ENCODE measurements at regions not wholly inside any gene's neighbourhood (a gene's known extent, or its start where the extent isn't known, plus 50 kb on each side); places are given as distances from the start of the nearest gene placed in this dataset.

GRCh38 chr11:71373791-71374454 lies 74.3 kb downstream of the DHCR7 start:
- POLR2A ChIA-PET = no interaction called here
- Mint-ChIP-seq H3K9me3 (ENCODE audit: unreplicated experiment) (peaks cover 6% of the 10 kb centered on the region), H3K4me1 (ENCODE audit: low read depth, unreplicated experiment) (no peaks in the 10 kb centered on the region), H3K27ac (ENCODE audit: unreplicated experiment) (no peak overlapping the region), H3K27me3 (ENCODE audit: insufficient read depth, unreplicated experiment) (peaks cover 14% of the 10 kb centered on the region), H3K4me3 (ENCODE audit: unreplicated experiment) (no peak overlapping the region), H3K36me3 (ENCODE audit: insufficient read depth, unreplicated experiment) (no peaks in the 10 kb centered on the region)
- CTCF ChIA-PET = interaction anchor here (0.7 to 1.6 kb wide), 4 partner anchors 13 to 189 kb away, joined by 3 to 12 read pairs (median 4); partner anchors contain the start of gene NADSYN1
- no peaks in the 10 kb centered on the region; the same call in 1 of the 2 replicates for H3K9me3 ChIP-seq
- intact Hi-C loops (cut with micrococcal nuclease; ENCODE audit: unreplicated experiment) = loop anchor here (2.0 kb wide), 2 partner anchors 121 to 253 kb away; partner anchors contain the start of gene SHANK2
- no peak for DNase-seq
- no TSS peak for BruUV-seq (replicated peaks)
- H3K36me3 ChIP-seq (ENCODE audit: control insufficient read depth, insufficient read depth, low read length) = no peaks in the 10 kb centered on the region
- no peaks in the 10 kb centered on the region for H3K4me1 ChIP-seq
- no peak overlapping the region for H3K4me3 ChIP-seq (ENCODE audit: low read depth, low read length)
- TF ChIP-seq CTCF (IDR thresholded peaks at IDR 0.05; ENCODE audit: insufficient read depth in 1 of 2, low read depth in 1 of 2, low read length in 1 of 2, severe bottlenecking in 1 of 2, unreplicated experiment in 1 of 2) = no peak
- no peaks in the 10 kb centered on the region for H3K27me3 ChIP-seq (replicated peaks; ENCODE audit: control insufficient read depth, insufficient read depth, low read length)

GRCh38 chr11:71372693-71373657 lies 75.2 kb downstream of the DHCR7 start:
- no TSS peak for BruUV-seq (replicated peaks)
- H3K4me3 Mint-ChIP-seq (ENCODE audit: unreplicated experiment) = no peak overlapping the region
- H3K27ac Mint-ChIP-seq (ENCODE audit: unreplicated experiment) = no peak overlapping the region
- POLR2A ChIA-PET = no interaction called here
- CTCF ChIA-PET = interaction anchor here (0.7 to 1.9 kb wide), 6 partner anchors 12 to 286 kb away, joined by 3 to 14 read pairs (median 6); partner anchors contain the start of gene NADSYN1
- H3K4me1 Mint-ChIP-seq (ENCODE audit: low read depth, unreplicated experiment) = no peaks in the 10 kb centered on the region
- peak in 1 of 2 experiments; percentile 60 for DNase-seq
- no peaks in the 10 kb centered on the region for H3K36me3 ChIP-seq (ENCODE audit: control insufficient read depth, insufficient read depth, low read length)
- no peaks in the 10 kb centered on the region; the same call in 1 of the 2 replicates for H3K9me3 ChIP-seq
- no peak overlapping the region for H3K4me3 ChIP-seq (ENCODE audit: low read depth, low read length)
- peaks cover 11% of the 10 kb centered on the region for H3K27me3 Mint-ChIP-seq (ENCODE audit: insufficient read depth, unreplicated experiment)
- no peaks in the 10 kb centered on the region for H3K27me3 ChIP-seq (replicated peaks; ENCODE audit: control insufficient read depth, insufficient read depth, low read length)
- TF ChIP-seq CTCF (IDR thresholded peaks at IDR 0.05; ENCODE audit: insufficient read depth in 1 of 2, low read depth in 1 of 2, low read length in 1 of 2, severe bottlenecking in 1 of 2, unreplicated experiment in 1 of 2) = peak; percentile 74 to 90
- intact Hi-C loops (cut with micrococcal nuclease; ENCODE audit: unreplicated experiment) = loop anchor here (1.0 to 2.0 kb wide), 5 partner anchors 120 to 906 kb away; partner anchors contain the start of gene SHANK2
- H3K36me3 Mint-ChIP-seq (ENCODE audit: insufficient read depth, unreplicated experiment) = no peaks in the 10 kb centered on the region
- H3K4me1 ChIP-seq = no peaks in the 10 kb centered on the region
- no peaks in the 10 kb centered on the region for H3K9me3 Mint-ChIP-seq (ENCODE audit: unreplicated experiment)

GRCh38 chr11:71371674-71372069 lies 76.5 kb downstream of the DHCR7 start:
- intact Hi-C loops (cut with micrococcal nuclease; ENCODE audit: unreplicated experiment) = loop anchor here (1.0 to 2.0 kb wide), 5 partner anchors 119 to 904 kb away; partner anchors contain the start of gene SHANK2
- Histone ChIP-seq H3K4me3 (ENCODE audit: low read depth, low read length) (no peak overlapping the region), H3K36me3 (ENCODE audit: control insufficient read depth, insufficient read depth, low read length) (no peaks in the 10 kb centered on the region), H3K27me3 (replicated peaks; ENCODE audit: control insufficient read depth, insufficient read depth, low read length) (no peaks in the 10 kb centered on the region), H3K9me3 (no peaks in the 10 kb centered on the region), H3K4me1 (no peaks in the 10 kb centered on the region)
- Mint-ChIP-seq H3K4me1 (ENCODE audit: low read depth, unreplicated experiment) (no peaks in the 10 kb centered on the region), H3K27ac (ENCODE audit: unreplicated experiment) (no peak overlapping the region), H3K27me3 (ENCODE audit: insufficient read depth, unreplicated experiment) (peaks cover 5% of the 10 kb centered on the region), H3K4me3 (ENCODE audit: unreplicated experiment) (no peak overlapping the region), H3K9me3 (ENCODE audit: unreplicated experiment) (no peaks in the 10 kb centered on the region), H3K36me3 (ENCODE audit: insufficient read depth, unreplicated experiment) (no peaks in the 10 kb centered on the region)
- POLR2A ChIA-PET = no interaction called here
- CTCF ChIA-PET = interaction anchor here (0.6 to 1.9 kb wide), 3 partner anchors 120 to 284 kb away, joined by 3 to 14 read pairs (median 8); no protein-coding TSS in a partner anchor
- no peak for DNase-seq
- TF ChIP-seq CTCF (IDR thresholded peaks at IDR 0.05; ENCODE audit: insufficient read depth in 1 of 2, low read depth in 1 of 2, low read length in 1 of 2, severe bottlenecking in 1 of 2, unreplicated experiment in 1 of 2) = peak in 1 of 2 experiments; percentile 4
- BruUV-seq (replicated peaks) = no TSS peak

Measured in Caco-2 (cell line).